Body of pancreas (tissue), 4 donors: ENCODE measurements at regions not wholly inside any gene's neighbourhood (a gene's known extent, or its start where the extent isn't known, plus 50 kb on each side); places are given as distances from the start of the nearest gene placed in this dataset.

Experiments
- POLR2A ChIP-seq, 3 donors: fragments of 450-650 bp; IDR thresholded peaks; one replicate each; pipeline ENCODE4 v1.6.1; 2016; ENCODE audit warnings: antibody characterized with exemption in 3 of 3, mild to moderate bottlenecking in 2 of 3
- TF ChIP-seq, protein P1 (sequence below), 7 experiments: fragments of 450-650 bp in 4 of 7; fragments of 200-600 bp in 3 of 7; sonication (generic) in 3 of 7; IDR thresholded peaks; one replicate each; pipeline ENCODE4 v1.5.1; 2016 to 2019; ENCODE audit warnings: antibody characterized with exemption in 7 of 7

DNA sequence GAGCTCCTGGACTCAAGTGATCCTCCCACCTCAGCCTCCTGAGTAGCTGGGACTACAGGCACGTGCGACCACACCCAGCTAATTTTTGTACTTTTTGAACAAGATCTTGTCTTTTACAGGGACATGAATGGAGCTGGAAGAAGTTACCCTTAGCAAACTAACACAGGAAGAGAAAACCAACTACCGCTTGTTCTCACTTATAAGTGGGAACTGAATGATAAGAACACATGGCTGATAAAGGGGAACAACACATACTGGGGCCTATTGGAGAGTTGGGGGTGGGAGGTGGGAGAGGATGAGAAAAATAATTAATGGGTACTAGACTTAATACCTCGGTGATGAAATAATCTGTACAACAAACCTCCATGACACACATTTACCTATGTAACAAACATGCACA is 70.9 kb upstream of the INHBA start:
- TF ChIP-seq, protein P1, sequence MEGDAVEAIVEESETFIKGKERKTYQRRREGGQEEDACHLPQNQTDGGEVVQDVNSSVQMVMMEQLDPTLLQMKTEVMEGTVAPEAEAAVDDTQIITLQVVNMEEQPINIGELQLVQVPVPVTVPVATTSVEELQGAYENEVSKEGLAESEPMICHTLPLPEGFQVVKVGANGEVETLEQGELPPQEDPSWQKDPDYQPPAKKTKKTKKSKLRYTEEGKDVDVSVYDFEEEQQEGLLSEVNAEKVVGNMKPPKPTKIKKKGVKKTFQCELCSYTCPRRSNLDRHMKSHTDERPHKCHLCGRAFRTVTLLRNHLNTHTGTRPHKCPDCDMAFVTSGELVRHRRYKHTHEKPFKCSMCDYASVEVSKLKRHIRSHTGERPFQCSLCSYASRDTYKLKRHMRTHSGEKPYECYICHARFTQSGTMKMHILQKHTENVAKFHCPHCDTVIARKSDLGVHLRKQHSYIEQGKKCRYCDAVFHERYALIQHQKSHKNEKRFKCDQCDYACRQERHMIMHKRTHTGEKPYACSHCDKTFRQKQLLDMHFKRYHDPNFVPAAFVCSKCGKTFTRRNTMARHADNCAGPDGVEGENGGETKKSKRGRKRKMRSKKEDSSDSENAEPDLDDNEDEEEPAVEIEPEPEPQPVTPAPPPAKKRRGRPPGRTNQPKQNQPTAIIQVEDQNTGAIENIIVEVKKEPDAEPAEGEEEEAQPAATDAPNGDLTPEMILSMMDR (IDR thresholded peaks at IDR 0.05): no peak
- TF ChIP-seq POLR2A (IDR thresholded peaks at IDR 0.05): no peak
